ENCODE measurements at regions not wholly inside any gene's neighbourhood (a gene's known extent, or its start where the extent isn't known, plus 50 kb on each side); places are given as distances from the start of the nearest gene placed in this dataset.
"Not testable (repeated sequence)": the region's sequence is repeated elsewhere in the genome, so short reads cannot be mapped to it uniquely, and the experiment has no call there.

GRCh38 chr11:87719326-87720073 is 455.7 kb downstream of the RAB38 start:
- TF ChIP-seq CTCF (conservative IDR thresholded peaks at IDR 0.05; ENCODE audit: low read depth) = no peak
- ChIA-PET CTCF (interaction anchor here (0.6 kb wide), 1 partner anchor 1246 kb away, joined by 3 read pairs; no protein-coding TSS in a partner anchor), POLR2A (ENCODE audit: low non-redundant PET) (no interaction called here)
- no peak for DNase-seq (ENCODE audit: low spot score)
- H3K27ac ChIP-seq = no peak overlapping the region

- CTCF ChIA-PET = no interaction called here
- TF ChIP-seq CTCF (conservative IDR thresholded peaks at IDR 0.05; ENCODE audit: low read depth) = no peak
- DNase-seq (ENCODE audit: low spot score) = no peak
- POLR2A ChIA-PET (ENCODE audit: low non-redundant PET) = no interaction called here
- H3K27ac ChIP-seq = no peak overlapping the region
Observed at GRCh38 chr11:87712802-87713202, 462.4 kb downstream of the RAB38 start.

- H3K27ac ChIP-seq = no peak overlapping the region
- no peak for TF ChIP-seq CTCF (conservative IDR thresholded peaks at IDR 0.05; ENCODE audit: low read depth)
- CTCF ChIA-PET = no interaction called here
Observed at GRCh38 chr11:87712391-87712790, 462.9 kb downstream of the RAB38 start.

GRCh38 chr11:87703589-87703988 is 471.7 kb downstream of the RAB38 start:
- POLR2A ChIA-PET (ENCODE audit: low non-redundant PET); DNase-seq (ENCODE audit: low spot score); H3K27ac ChIP-seq; CTCF ChIA-PET: not testable (repeated sequence)

More at GRCh38 chr11:87712391-87712790, 462.9 kb downstream of the RAB38 start:
- POLR2A ChIA-PET (ENCODE audit: low non-redundant PET) = no interaction called here
- DNase-seq (ENCODE audit: low spot score) = no peak

GRCh38 chr11:87675993-87676392 is 499.2 kb downstream of the RAB38 start:
- CTCF ChIA-PET = no interaction called here

GRCh38 chr11:87666730-87667129 is 508.5 kb downstream of the RAB38 start:
- POLR2A ChIA-PET (ENCODE audit: low non-redundant PET) = no interaction called here
- no peak for DNase-seq (ENCODE audit: low spot score)
- no peak for TF ChIP-seq CTCF (conservative IDR thresholded peaks at IDR 0.05; ENCODE audit: low read depth)
- CTCF ChIA-PET = no interaction called here
- H3K27ac ChIP-seq = no peak overlapping the region

More at GRCh38 chr11:87675993-87676392, 499.2 kb downstream of the RAB38 start:
- no peak for DNase-seq (ENCODE audit: low spot score)
- no peak overlapping the region for H3K27ac ChIP-seq
- no peak for TF ChIP-seq CTCF (conservative IDR thresholded peaks at IDR 0.05; ENCODE audit: low read depth)
- POLR2A ChIA-PET (ENCODE audit: low non-redundant PET) = no interaction called here

GRCh38 chr11:87662287-87662686 is 513.0 kb downstream of the RAB38 start:
- ChIA-PET CTCF (no interaction called here), POLR2A (ENCODE audit: low non-redundant PET) (no interaction called here)
- no peak for DNase-seq (ENCODE audit: low spot score)
- no peak for TF ChIP-seq CTCF (conservative IDR thresholded peaks at IDR 0.05; ENCODE audit: low read depth)
- no peak overlapping the region for H3K27ac ChIP-seq

All from RWPE1 (cell line).